Coronary artery (tissue), 2 donors: ENCODE measurements at regions not wholly inside any gene's neighbourhood (a gene's known extent, or its start where the extent isn't known, plus 50 kb on each side); places are given as distances from the start of the nearest gene placed in this dataset.

Experiments used
- DNase-seq: peaks from one replicate; pipeline ENCODE4 v3.0.0-alpha.2; 2017; ENCODE audit warnings: low spot score
- H3K27ac ChIP-seq, 2 donors: fragments of 200-600 bp; sonication (generic); one replicate each; pipeline ENCODE4 v1.5.1; 2016 to 2019
- H3K4me3 ChIP-seq: fragments of 200-600 bp; sonication (generic); 2 replicates; pipeline ENCODE4 v1.5.1; 2016; ENCODE audit warnings: mild to moderate bottlenecking, moderate library complexity
- TF ChIP-seq, protein P1 (sequence below): fragments of 200-600 bp; sonication (generic); IDR thresholded peaks from one replicate; pipeline ENCODE4 v1.5.1; 2019; ENCODE audit warnings: antibody characterized with exemption

DNA sequence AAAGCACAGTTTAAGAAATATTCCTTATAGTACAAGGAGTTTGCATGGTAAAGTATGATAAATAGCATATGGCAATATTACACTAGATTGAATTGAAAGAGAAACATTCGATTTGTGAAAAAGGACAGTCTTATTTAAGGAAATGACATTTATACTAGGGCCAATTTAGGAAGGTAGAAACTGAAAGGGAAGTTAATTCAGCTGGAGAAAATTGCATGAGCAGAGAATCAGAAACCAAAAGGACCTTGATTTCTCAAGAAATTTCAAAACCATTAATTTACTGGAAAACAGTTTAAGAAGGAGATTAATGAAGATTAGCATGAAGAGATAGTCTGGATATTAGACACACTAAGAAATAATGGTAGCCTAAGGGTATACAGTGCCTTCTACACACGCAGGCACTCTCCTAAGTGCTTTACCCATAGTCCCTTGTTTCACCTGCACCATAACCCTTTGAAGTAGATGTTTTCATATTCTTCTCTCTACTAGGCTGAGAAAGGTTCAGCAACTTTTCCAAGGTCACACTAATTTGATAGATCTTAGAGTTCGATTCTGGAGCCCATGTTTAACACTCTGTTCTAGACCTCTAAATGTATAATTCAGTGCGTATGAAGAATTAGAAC lies 259.1 kb upstream of the SLIT2 start:
- H3K27ac ChIP-seq = no peak overlapping the region
- H3K4me3 ChIP-seq = no peak overlapping the region
- DNase-seq = no peak
- TF ChIP-seq, protein P1, sequence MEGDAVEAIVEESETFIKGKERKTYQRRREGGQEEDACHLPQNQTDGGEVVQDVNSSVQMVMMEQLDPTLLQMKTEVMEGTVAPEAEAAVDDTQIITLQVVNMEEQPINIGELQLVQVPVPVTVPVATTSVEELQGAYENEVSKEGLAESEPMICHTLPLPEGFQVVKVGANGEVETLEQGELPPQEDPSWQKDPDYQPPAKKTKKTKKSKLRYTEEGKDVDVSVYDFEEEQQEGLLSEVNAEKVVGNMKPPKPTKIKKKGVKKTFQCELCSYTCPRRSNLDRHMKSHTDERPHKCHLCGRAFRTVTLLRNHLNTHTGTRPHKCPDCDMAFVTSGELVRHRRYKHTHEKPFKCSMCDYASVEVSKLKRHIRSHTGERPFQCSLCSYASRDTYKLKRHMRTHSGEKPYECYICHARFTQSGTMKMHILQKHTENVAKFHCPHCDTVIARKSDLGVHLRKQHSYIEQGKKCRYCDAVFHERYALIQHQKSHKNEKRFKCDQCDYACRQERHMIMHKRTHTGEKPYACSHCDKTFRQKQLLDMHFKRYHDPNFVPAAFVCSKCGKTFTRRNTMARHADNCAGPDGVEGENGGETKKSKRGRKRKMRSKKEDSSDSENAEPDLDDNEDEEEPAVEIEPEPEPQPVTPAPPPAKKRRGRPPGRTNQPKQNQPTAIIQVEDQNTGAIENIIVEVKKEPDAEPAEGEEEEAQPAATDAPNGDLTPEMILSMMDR = no peak

DNA sequence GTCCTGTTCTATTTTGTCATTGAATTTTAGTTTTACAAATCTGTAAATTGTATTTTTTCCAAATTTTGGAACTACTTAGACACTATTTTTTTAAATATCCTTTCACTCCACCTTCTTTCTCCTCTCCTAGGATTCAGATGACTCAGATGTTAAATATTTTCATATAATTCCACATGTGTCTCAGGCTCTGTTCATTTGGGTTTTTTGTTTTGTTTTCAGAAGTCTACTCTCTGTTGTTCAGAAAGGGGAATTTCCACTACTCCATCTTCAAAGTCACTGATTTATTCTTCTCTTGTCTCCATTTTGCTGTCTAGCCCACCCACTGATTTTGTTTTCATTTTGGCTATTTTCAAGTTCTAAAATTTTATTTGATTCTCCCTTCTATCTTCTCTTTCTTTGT lies 264.0 kb upstream of the SLIT2 start:
- TF ChIP-seq, protein P1 = no peak
- no peak for DNase-seq
- Histone ChIP-seq H3K27ac (no peak overlapping the region), H3K4me3 (no peak overlapping the region)

DNA sequence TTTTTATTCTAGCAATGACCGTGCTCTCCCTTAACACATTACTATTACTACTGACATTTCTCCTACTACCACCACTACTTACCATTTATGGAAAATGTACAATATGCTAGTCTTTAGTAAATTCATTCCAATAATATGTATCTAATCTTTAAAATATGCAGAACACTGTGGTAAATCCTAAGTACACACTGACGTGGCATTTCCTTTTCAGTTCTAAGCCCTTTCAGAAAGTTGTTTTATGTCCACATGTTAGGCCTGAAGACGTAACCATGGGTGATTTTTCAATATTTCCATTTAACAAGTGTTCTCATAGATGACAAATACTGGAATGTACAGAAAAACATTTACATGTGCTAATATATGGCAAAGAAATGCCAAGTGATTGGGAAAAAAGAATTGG lies 268.6 kb upstream of the SLIT2 start:
- TF ChIP-seq, protein P1 = no peak
- Histone ChIP-seq H3K27ac (no peak overlapping the region), H3K4me3 (no peak overlapping the region)
- DNase-seq = no peak

DNA sequence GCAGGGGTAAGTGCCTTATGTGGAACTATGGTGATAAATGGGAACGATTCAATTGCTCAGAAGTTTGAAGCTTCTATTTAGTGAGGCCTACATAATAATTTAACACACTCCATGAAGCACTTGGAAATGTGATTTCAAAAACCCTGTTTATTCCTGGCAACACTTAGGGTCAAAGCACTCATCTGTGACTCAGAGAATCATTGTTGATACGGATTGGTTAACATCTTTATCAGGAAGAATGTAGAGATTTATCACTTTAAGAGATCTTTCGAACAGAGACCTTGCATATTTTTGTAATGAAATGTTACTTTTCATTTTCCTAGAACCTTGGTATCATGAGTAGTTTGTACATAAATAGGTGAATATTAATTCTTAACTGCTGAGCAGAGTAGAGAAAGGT lies 269.1 kb upstream of the SLIT2 start:
- DNase-seq = no peak
- no peak overlapping the region for H3K4me3 ChIP-seq
- H3K27ac ChIP-seq = no peak overlapping the region
- TF ChIP-seq, protein P1 = no peak

DNA sequence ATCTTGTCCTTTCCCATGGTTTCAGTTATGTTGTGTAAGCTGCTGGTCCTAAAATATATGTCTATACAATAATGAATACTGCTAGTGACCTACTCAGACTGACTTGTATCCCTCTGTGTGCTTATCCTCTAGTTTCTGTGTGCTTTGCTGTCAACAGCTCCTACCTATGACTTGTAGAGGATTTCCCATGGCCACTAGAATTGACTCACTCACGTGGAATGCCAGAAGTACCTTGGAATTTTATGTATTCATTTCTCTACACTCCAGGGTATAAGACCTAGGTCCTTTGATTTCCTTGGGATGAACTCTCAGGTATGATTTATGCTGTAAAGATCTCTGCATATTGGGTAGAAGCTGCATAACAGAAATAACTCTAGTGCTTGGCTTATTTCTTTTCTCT lies 279.9 kb upstream of the SLIT2 start:
- TF ChIP-seq, protein P1 = no peak
- Histone ChIP-seq H3K27ac (no peak overlapping the region), H3K4me3 (no peak overlapping the region)
- DNase-seq = no peak

DNA sequence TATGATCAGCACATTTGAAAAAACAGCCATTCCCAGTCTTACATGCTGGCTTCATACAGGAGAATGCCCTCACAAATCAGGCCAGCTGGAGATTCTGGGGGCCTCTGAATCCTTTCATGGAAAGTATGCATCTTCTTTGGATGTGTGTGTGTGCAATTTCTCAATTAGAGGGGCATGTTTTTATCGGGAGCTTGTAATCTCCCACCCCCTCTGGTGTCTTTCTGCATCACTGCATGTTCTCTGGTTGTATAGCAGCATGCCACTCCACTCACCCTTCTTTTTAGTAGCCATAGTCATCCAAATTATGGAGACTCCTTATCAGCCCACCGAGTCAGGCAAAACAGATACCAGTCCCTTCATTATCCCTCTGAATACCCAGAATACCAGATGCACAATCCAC lies 282.2 kb upstream of the SLIT2 start:
- DNase-seq = no peak
- no peak overlapping the region for H3K4me3 ChIP-seq
- TF ChIP-seq, protein P1 = no peak
- no peak overlapping the region for H3K27ac ChIP-seq

DNA sequence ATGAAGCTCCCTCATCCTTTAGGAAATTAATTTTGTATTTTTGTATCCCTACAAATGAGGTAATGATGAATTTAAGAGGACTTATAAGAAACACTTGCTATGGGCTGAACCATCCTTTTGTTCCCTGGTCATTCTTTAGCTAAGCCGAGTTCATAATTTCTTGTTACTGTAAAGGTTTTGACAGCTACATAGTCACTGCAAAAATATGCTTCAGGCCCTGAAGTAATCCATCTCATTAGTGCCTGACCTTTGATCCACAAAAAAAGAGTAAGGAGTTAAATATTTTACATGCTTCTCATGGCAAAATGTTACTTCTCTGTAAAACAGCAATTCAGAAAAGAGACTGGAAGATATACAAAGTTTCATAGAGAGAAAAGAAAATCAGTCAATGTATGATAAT lies 290.6 kb upstream of the SLIT2 start:
- DNase-seq = no peak

More for the DNA sequence above, 290.6 kb upstream of the SLIT2 start:
- Histone ChIP-seq H3K27ac (no peak overlapping the region), H3K4me3 (no peak overlapping the region)
- TF ChIP-seq, protein P1 = no peak
